DMS79 treated with DMSO at 0.1 percent for 48 hours (cell line): ENCODE measurements at regions not wholly inside any gene's neighbourhood (a gene's known extent, or its start where the extent isn't known, plus 50 kb on each side); places are given as distances from the start of the nearest gene placed in this dataset.

Experiments used
- DNase-seq: peaks from one replicate; lab custom pipeline; 2025; lab: John Stamatoyannopoulos, UW

DNA sequence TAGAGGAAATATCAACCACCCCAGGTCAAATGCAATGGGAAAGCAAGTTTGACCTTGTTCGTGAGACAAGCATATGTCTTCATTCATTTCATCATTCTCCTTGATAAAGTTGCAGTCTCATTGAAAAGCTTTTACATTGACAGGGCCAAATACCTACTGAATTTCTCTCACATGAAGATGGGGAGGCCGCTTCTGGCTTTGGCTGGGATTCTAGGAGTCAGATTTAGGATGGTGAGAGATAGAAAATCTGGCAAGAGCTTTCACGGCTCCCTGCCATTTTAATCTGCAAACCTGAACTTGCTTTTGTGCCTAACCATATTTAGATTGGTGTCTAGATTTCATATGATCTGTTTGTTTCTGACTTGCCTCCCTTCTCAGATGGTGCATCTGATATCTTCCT is 88.0 kb downstream of the TMEM100 start:
- no peak for DNase-seq

DNA sequence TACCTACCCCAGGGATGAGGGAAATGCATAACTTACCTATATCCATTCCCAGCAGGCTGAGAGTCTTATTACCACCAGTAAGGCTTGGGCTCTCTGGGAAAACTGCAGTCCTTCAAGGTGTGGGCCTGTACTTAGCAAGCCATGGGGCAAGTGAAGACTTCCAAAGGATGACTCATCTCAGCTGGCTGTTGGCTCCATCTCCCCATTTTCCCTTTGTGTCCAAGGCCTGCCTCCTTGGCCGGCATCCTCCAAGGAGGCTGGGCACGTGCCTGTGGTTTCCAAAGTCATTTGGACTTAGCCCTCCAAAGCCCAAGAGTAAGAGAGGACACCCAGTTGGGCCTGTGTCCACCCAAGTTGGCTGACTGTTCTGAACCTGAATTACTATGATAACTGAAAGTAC is 89.8 kb downstream of the TMEM100 start:
- DNase-seq: no peak

DNA sequence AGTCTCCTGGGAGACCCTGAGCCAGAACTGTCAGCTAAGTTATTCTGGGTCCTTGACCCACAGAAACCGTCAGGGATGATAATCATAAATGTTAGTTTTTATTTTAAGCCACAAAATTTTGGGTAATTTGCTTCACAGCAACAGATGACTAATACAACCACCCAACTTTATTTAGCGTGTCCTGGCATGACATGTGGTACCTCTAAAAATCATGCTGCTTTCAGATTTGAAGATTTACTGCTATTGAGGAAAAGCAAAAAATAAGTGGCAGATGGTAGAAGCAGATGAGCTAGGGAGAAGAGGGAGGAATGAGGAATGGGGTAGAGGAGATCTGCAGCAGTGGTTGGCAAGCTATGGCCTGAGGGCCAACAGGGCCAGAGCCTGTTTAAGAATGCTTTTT is 90.4 kb downstream of the TMEM100 start:
- no peak for DNase-seq

DNA sequence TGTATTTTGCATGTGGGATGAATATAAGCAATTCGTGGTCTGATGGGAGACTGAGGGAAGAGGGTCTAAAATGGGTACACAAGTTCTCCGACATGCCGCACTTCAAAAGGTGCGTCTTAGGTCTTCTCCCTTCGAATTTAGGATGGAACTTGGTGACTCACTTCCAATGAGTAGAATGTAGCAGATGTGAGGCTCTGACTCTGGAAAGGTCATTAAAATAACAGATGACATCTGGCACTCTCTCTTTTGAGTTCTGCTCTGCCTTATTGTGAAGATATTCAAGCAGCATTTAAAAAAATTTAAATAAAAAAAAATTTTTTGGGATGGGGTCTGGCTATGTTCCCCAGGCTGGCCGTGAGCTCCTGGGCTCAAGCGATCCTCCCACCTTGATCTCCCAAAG is 92.7 kb downstream of the TMEM100 start:
- no peak for DNase-seq

DNA sequence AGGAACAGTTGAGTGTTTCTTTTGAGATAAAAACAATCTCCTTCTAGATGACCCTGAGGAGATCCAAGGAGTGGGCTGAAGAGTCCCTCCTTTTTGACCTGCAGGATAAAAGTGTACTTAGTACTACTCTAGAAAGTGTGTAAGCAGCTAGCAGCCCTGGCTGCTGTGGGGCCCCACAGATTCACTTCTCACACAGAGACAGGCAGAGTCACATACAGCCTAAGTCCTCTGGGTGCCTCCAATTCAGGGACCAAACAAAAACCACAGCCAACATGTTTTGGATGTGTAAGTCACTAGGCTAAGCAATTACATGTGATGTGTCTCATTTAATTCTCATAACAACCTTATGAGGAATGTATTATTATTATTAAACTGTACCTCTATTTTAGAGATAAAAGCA is 97.1 kb downstream of the TMEM100 start:
- DNase-seq: no peak

DNA sequence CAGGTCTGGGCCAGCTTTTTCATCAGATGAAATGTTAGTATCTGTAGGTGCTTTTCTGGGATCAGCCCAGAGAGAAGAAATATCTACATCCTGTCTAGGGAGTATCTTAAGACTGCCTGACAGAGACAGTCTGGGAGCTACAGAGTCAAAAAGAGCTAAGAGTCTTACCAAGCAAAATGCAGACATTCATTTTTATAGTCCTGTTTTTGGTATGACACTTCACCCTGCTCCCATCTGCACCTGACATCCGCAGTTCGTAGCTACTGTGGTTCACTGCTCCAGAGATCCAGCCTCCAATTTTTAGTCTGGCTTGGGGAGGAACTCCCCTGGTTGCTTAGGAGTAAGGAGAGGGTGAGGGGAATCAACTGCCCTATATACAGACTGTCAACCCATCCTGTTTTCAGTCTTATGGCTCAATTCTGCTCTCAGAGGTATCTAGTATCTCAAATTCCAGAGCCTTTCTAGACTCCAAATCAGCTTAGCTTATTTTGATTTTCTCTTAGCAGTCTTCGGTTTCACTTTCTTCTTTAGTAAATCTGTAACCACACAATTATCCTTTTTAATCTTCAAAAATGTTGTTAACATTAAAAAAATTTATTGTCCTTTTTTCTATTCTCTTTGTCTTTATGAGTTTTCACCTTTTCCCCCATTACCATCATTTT is 97.8 kb downstream of the TMEM100 start:
- no peak for DNase-seq

DNA sequence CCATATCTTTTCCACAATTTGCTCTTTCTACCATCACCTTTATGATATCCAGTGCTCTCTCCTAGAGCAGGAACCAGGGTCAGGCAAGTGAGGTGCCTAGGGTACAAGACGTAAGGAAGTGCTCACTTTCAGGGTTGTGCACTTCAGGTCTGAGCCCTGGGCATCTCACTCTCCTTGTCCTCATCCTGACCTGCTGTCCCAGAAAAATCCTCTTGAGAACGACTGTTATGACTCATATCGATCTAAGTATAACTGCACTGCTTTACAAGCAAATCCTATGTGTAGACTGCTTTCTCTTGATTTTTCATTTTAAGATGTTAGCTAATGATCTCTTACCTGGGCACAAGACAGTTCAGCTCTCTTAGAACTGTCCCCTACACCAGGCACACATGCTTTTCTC is 100.1 kb downstream of the TMEM100 start:
- no peak for DNase-seq

DNA sequence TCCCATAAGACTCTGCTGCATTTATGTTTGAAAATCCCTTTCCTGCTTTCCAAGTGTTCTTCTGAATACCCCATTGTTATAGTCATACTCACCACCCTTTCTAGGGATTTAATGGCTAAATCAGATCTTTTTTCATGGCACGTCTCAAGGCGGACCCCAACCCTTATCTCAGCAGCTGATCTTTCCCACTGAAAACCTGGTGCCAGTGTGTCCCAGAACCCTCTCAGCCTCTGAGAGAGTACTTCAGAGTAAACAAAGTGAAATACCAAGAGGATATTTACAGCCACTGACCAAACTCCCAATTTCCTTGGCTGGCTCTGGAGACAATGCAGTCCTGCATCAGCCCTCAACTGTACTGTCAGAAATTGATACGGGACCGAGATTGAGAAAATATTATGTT is 101.7 kb downstream of the TMEM100 start:
- DNase-seq: no peak

DNA sequence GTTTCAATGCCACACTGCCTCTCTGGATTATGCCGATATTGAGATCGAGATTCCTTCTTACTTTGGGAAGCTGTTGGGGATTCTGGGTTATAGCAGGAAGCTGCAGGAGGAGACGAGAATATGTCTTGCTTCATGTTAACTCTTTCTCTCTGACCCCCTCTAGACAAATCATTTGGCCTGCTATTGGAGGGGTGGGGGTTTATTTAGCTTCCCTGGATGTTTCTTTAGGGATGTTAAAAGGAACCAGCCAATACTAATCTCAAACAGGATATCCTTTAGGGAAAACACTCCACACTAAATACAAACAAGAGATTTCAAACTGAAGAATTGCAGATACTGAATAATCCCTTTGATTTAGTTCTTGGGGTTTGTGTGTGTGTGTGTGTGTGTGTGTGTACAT is 102.6 kb downstream of the TMEM100 start:
- DNase-seq: no peak

DNA sequence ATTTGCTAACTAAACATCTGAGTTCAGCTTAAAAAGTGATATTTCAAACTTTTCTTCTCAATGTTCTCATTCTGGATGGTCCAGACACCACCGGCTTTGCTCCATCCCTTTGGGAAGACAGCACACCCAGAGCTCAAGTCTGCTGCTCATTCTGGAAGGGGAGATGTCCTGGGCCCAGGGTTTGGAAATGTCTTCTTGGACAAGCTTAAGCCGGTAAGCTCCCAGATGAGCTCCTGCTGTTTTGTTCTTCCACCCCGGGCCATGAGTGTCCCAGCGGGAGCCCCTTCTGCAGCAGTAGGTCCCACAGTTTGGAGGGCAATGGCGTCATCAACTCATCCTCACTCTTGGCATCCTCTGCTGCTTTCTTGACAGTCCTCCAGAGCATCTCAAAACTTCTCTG is 105.2 kb downstream of the TMEM100 start:
- DNase-seq: no peak

DNA sequence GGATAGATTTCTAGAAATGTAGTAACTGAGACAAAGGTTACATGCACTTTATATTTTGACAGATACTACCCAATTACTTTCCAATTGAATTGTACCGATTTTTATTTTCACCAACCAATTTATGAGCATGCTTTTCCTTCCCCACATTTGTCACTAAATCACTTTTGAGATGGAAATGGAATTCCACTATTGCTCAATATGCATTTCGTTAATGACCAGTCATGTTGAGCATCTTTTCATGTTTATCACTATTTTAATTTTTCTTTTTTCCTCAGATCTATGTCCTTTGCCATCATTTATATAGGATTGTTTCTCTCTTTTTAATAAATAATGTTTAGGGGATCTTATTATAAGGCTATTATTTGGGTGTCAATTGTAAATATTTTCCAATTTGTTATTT is 102.8 kb upstream of the SMIM36 start:
- no peak for DNase-seq

DNA sequence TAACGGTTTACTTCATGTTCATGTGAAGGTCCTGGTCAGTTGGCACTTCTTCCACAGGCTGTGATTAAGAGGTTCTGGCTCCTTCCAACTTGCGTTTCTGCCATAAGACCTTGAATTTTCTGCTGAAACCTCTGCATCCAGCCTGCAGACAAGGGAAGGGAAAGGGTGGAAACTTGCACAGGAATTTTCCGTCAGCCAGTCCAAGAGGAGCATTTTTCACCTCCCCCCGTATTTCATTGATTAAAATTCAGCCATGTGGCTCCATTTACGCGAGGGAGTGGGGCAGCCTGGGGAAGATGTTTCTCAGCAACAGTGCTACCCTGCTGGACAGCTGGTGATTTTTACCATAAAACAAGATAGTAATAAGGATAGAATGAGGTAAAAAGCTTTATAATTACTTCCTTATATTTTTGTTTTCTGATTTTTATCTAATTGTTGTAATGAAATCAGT is 101.5 kb upstream of the SMIM36 start:
- no peak for DNase-seq

DNA sequence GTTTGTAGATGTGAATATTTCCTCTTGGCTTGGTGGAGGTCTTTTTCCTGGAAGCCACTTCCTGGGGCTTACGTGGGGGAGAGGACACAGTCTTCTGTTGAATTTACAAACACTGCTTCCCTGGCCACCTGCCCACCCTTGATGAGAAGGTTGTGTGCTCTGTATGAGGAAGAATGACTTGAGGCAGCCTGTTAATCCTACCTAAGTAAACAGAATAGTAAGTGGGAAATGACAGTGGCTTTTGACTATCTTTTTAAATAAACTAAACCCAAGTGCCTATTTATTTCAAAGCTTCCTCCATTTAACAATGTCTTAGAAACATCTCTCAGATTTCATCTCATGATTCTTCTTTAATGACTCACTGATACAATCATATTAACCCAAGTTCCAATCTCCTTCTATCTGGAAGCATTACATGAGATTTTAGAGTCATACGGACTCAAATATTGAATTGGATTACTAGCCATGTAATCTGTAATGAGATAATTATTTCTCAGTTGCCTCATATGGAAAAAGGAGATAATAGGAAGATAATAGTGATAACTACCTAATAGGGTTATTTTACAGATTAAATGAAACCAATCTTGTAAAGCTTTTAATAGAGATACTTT is 96.6 kb upstream of the SMIM36 start:
- DNase-seq: peak; percentile 7

DNA sequence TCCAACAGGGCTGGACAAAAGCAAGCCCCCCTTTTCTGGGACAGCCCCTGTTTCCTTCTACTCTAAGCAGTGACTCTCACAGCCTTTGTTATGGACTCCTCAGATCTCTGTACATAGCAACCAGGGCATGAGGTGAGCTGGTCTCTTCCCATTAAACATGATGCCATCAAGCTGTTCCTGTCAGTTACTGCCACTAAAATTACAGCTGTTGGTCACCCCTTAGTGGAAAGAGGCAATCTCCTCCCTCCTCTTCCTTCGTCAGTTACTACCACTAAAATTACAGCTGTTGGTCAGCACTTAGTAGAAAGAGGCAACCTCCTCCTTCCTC is 95.2 kb upstream of the SMIM36 start:
- DNase-seq: no peak

DNA sequence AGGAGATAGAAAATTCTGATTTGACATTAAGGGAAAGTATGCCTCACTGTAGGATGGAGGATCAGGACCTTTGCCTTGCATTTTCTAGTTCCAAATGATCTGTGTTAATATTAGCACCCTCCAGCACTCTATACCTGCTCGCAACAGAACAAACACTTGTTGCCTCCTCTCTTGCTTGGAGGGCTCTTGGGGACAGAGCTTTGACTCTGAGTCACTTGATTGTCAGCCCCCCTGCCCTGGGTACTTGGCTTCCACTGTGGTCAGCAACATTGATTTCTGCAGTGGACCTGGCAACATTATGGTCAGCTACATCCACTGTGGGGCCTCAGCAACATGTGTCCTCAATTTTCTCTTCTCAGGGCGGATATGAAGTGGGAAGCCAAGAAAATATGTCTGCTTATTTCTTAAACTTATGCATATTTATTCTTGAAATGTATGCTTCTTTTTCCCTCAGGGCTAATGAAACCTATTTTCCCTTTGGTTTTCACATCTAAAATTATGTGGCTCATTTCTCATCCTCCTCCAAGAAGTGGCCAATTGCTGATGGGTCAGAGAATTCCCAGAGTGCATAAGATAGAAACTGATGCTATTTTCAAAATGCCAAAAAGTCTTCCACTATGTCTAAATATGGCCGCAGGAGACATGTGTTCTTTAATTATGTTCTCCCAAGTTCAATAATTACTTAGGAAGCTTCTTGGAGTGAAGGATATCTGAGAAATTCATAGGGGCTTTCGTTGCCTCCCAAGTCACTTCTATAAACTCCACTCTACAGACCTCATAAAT is 94.6 kb upstream of the SMIM36 start:
- DNase-seq: no peak

DNA sequence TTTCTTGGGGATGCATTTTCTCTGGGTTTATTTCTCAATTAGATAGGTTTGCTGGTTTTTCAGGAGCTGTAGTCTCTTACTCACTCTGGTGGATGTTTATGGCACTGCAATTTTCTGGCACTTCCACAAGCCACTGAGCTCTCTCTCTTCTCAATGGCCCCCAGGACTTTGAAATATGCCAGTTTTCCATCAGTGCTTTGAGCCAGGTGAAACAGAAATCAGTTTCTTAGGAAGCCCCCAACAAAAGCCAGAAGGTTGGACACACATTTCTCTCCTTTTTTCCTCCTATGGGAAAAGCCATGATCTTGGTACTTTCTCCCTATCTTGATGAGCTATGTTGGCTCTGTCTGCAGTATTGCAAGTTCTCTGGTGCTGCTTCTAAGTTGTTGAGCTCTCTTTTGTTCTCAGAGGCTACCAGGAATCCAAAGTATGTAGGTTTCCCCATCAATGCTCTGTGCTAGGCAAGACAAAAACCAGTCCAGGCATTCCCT is 90.7 kb upstream of the SMIM36 start:
- DNase-seq: no peak

DNA sequence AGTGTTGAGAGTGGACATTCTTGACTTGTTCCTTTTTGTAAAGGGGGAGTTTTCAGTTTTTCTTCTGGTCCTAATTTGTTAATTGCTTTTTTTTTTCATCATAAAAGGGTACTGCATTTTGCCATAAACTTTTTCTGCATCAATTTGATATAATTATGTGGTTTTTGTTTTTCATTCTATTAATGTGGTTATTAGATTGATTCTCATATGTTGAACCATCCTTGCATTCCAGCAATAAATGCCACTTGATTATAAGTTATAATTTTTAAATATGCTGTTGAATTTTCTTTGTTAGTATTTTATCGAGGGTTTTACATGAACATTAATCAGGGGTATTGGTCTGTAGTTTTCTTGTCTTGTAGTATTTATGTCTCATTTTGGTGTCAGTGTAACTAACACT is 87.2 kb upstream of the SMIM36 start:
- no peak for DNase-seq

DNA sequence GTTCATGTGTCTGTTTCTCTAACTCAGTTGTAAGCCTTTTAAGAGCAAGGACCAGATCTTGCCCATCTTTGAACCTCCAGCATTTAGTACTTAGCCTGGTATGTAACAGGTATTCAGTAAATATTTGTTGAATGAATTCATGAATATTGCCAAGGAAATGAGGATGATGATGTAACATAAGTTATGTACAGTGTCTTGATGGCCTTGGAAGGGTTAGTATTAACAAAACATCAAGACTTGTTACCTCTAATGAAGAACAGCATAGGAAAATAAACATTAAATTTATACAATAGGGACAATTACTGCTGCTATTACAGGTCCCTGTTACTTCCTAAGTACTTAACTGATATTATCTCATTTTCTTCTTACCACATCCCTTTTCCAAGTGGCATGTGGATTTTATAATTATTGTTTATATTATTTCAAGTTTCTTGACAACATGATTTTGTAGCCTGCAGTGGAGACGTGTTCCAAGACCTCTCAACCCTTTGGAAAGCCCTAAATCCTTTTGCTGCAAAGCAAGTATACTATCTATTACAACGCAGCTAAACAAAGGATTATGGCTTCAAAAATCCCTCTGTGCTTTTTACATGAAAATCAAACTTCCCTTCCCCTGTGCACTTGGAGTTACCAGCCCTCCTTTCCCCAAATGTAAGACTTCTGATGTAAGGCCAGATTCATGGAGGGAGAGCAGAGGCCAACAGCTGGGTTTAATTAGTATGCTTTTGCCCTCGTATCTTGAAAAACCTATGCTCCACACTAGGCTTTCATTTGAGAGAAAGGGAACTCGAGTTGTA is 77.4 kb upstream of the SMIM36 start:
- no peak for DNase-seq

DNA sequence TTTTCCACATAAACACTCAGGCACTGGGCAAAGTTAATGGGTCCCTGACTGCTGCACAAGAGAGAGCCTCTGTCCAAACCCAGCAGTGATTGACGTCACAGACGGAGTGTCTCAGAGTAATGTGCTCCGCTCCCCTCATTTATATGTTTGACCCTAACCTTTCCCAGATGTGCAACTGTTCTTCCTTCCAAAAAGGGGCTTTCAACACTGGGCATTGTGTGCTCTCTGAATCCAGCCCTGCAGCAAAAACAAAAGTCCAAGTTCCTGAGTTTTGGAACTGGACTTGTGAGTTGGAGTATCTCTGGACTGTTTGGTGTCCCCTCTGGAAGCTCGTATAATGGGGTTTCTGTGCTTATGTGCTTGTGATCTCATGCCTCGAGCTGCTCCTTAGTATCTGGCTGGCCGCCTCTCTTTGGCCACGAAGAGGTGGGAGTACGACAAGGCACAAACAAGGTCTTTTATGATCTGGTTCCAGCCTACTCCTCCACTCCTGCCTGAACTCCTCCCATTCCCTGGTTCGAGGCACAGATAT is 76.4 kb upstream of the SMIM36 start:
- DNase-seq: no peak

DNA sequence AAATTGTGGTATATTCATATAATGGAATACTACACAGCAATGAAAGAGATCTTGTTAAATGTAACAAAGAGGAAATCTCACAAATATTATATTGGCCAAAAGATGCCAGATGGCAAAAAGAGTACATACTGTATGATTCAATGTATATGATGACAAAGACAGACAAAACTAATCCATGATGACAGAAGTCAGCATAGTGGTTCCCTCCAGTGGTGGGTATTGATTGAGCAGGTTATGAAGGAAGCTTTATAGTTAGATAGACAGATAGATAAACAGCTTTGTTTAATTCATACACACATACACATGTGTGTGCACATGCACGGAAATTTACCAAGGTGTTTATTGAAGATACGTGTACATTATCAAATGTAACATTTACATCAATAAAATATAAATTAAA is 74.4 kb upstream of the SMIM36 start:
- no peak for DNase-seq

DNA sequence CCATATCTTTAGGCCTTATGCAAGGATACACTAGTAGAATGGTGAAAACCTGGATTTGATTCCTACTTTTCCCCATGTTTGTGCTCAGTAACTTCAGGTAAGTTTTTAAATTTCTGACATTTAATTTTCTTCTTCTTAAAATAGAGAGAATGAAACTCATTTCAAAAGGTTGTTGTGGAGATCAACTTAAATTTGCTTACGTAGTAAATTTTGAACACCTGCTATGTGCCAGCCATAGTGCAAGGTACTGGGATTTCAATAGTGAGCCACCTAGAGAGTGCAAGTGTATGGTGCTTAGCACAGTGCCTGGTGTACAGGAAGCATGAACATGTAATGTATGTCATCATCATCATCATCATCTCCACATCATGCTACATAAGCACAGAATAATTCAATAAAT is 73.6 kb upstream of the SMIM36 start:
- no peak for DNase-seq

DNA sequence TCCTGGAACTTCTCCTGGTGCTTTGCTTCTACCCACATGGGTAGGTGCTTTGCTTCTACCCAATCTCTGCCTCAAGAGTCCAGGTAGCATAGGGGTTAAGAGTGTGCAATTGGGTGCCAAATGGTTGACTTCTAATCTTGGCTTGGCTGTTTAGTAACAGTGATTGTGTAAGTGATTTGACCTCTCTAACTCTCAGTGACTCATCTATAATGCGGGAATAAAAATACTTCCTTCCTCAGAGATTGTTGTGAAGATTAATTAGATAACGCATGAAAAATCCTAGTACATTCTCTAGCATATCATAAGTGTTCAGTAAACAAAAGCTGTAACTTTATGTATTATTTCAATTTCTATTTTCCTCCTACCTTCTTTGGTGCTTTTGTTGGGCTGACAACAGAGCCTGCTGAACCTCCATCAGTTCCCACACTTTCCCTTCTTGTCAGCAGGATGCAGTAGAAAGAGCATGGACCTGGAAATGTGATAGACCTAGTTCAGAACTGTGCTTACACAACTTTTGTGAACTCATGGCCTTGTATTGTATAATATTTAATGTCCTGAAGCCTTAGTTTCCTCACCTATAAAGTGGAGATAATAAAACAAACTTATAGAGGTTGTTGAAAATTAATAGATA is 72.9 kb upstream of the SMIM36 start:
- DNase-seq: no peak
